Activated T-helper 1 cell treated with anti-CD3 and anti-CD28 coated beads, Interleukin-12 subunit alpha, Interleukin-12 subunit beta, Interleukin-2, Interleukin-4 antibody, amounts not matched to agents 30 ng/mL and 10 ng/mL and 1 ng/mL, durations not matched to agents 14 hours and 24 hours and 36 hours (primary cell): ENCODE measurements at regions not wholly inside any gene's neighbourhood (a gene's known extent, or its start where the extent isn't known, plus 50 kb on each side); places are given as distances from the start of the nearest gene placed in this dataset.

Source experiments
- DNase-seq: peaks from one replicate; pipeline ENCODE4 v3.0.0; 2021; ENCODE audit warnings: low spot score
- H3K27ac Mint-ChIP-seq: one replicate; pipeline ENCODE4 v1.8.0; 2021; ENCODE audit warnings: mild to moderate bottlenecking, mixed read lengths
- H3K27me3 Mint-ChIP-seq: one replicate; pipeline ENCODE4 v1.8.0; 2022; ENCODE audit warnings: mild to moderate bottlenecking, moderate library complexity, mixed read lengths; ENCODE audit not compliant: insufficient read depth
- H3K36me3 Mint-ChIP-seq: one replicate; pipeline ENCODE4 v1.8.0; 2021; ENCODE audit warnings: low read depth, mixed read lengths
- H3K4me1 Mint-ChIP-seq: one replicate; pipeline ENCODE4 v1.8.0; 2021; ENCODE audit warnings: low read depth, mixed read lengths
- H3K4me3 Mint-ChIP-seq: one replicate; pipeline ENCODE4 v1.8.0; 2021; ENCODE audit warnings: mild to moderate bottlenecking, moderate library complexity, mixed read lengths
- H3K9me3 Mint-ChIP-seq: one replicate; pipeline ENCODE4 v1.8.0; 2021; ENCODE audit warnings: mixed read lengths
- intact Hi-C: fragments of 100-400 bp; cut with micrococcal nuclease; formaldehyde crosslinking; loops from one replicate; pipeline ENCODE4 v1.15.1; 2024

DNA sequence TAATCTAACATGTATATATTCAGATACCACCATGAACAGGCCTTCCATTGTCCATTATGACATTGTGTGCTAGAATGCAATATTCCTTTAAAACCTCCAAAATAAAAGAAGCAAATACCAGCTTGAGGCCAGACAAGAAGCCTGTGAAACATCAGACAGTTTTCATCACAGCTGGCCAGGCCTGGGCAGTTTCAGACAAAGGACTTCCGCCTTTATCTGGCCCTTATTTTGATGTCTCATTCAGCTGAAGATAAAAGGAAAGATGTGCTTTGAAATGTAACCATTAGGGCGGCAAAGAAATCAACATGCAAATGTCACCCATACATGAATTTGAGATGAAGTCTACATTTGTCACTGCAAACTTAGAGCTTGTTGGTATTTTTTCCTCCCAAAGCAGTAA, 737.5 kb downstream of the KCNJ2 start:
- Mint-ChIP-seq H3K27me3 (no peaks in the 10 kb centered on the region), H3K4me1 (no peaks in the 10 kb centered on the region), H3K9me3 (peaks cover 8% of the 10 kb centered on the region), H3K27ac (no peak overlapping the region), H3K36me3 (no peaks in the 10 kb centered on the region), H3K4me3 (no peak overlapping the region)
- no peak for DNase-seq
- intact Hi-C loops, result no loop called here

DNA sequence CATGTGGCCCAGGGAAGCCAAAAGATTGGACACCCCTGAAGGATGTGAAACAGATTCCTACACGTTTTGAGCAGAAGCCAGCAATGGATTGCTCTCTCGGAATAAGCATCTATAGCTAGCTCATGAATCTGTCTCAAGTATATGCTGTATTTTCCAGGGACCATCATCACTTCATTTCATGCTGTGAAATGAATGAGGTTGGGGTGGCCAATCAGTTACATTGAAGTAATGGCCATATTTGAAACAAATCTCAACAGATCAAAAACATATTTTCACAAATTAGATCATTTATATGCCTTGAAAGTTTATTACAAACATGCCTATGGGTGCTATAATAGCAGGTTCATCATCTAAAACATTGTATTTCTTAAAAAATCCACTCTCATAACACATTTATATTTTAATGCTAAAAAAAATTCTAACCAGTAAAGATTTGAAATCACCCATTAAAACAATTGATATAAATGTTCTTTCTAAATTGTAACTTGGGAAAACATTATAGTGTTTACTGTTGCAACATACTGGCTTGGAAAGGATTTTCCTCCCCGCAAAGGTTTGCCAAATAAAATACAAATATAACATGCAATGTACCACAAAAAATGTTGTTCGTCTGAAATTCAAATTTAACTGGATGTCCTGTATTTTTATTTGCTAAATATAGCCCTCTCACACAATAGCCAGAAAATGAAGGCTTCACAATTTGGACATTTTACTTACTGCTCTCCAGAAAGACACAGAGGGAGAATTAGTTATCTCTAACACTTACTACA, 743.6 kb downstream of the KCNJ2 start:
- intact Hi-C loops, result no loop called here
- DNase-seq, result no peak

DNA sequence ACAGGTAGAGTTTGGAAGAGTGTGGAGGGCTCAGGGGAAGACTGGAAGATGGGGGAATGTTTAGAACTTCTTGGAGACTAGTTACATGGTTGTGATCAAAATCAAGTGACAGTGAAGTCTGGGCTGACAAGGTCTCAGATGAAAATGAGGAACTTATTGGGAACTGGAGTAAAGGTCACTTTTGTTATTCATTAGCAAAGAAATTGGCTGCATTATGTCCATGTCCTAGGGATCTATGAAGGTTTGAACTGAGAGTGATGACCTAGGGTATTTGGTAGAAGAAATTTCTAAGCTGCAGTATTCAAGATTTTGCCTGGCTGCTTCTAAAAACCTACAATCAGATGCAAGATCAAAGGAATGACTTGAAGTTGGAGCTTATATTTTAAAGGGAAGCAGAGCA, 747.1 kb downstream of the KCNJ2 start:
- H3K4me3 Mint-ChIP-seq, result no peak overlapping the region
- H3K27me3 Mint-ChIP-seq, result no peaks in the 10 kb centered on the region
- intact Hi-C loops, result no loop called here
- peaks cover 22% of the 10 kb centered on the region for H3K9me3 Mint-ChIP-seq
- H3K27ac Mint-ChIP-seq, result no peak overlapping the region
- DNase-seq, result no peak
- no peaks in the 10 kb centered on the region for H3K36me3 Mint-ChIP-seq
- no peaks in the 10 kb centered on the region for H3K4me1 Mint-ChIP-seq

More for the DNA sequence above, 743.6 kb downstream of the KCNJ2 start:
- Mint-ChIP-seq H3K4me3 (no peak overlapping the region), H3K27ac (no peak overlapping the region), H3K36me3 (no peaks in the 10 kb centered on the region), H3K27me3 (no peaks in the 10 kb centered on the region), H3K9me3 (peaks cover 14% of the 10 kb centered on the region), H3K4me1 (no peaks in the 10 kb centered on the region)

DNA sequence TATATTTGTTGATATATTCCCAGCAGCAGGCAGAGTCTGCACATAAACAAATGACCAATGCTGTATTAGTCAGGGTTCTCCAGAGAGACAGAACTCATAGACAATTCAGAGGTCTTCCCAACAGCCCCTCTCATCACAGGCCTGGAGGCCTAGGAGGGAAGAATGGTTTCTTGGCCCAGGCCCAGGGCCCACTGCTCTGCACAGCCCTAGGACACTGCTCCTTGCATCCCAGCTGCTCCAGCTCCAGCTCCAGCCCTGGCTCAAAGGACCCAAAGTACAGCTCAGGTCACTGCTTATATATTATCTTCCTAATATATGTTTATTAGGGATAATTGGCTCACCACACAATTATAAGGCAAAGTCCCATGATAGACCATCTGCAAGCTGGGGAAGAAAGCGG, 749.9 kb downstream of the KCNJ2 start:
- intact Hi-C loops, result no loop called here
- no peaks in the 10 kb centered on the region for H3K27me3 Mint-ChIP-seq
- DNase-seq, result no peak

DNA sequence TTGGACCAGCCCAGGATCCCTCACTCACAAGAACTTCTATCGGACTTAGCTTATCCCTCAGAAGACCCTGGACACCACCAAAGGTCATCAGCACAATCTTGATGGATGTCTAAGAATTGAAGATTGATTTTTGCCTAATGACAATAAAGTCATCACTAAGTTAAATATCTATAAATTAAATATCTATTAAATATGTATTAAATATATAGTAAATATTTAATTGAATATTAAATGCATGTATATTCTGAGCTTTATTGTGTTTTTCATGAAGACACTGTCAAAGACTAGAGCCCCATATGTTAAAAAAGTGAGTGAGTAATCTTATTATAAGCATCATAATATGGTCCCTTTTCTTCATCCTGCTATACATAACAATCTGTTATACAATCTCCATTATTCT, 751.1 kb downstream of the KCNJ2 start:
- DNase-seq, result no peak
- peaks cover 28% of the 10 kb centered on the region for H3K9me3 Mint-ChIP-seq
- no peaks in the 10 kb centered on the region for H3K27me3 Mint-ChIP-seq
- no peaks in the 10 kb centered on the region for H3K4me1 Mint-ChIP-seq
- no peak overlapping the region for H3K4me3 Mint-ChIP-seq
- no peaks in the 10 kb centered on the region for H3K36me3 Mint-ChIP-seq
- no peak overlapping the region for H3K27ac Mint-ChIP-seq
- intact Hi-C loops, result no loop called here

More for the DNA sequence above, 749.9 kb downstream of the KCNJ2 start:
- no peak overlapping the region for H3K4me3 Mint-ChIP-seq
- no peaks in the 10 kb centered on the region for H3K4me1 Mint-ChIP-seq
- H3K9me3 Mint-ChIP-seq, result peaks cover 22% of the 10 kb centered on the region
- H3K27ac Mint-ChIP-seq, result no peak overlapping the region
- no peaks in the 10 kb centered on the region for H3K36me3 Mint-ChIP-seq

DNA sequence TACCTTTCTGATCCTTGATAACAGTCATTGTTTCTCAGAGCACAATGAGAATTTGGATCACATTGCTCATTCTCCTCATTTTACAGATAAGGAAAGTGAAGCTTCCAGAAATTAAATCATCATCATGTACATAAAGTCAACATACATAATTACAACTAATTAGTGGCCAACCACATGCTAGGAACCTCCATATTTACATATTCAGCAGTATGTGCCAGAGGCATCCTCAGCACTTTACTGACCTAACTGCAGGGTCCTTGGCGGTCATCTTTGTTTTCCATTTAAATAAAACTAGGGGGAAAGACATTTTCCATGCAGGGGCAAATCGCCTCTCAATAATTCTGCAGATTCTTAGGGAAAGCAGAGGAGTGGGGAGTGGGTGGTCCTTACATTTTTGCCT, 752.9 kb downstream of the KCNJ2 start:
- DNase-seq, result no peak
- Mint-ChIP-seq H3K4me3 (no peak overlapping the region), H3K36me3 (no peaks in the 10 kb centered on the region), H3K27ac (no peak overlapping the region), H3K9me3 (peaks cover 21% of the 10 kb centered on the region), H3K4me1 (no peaks in the 10 kb centered on the region), H3K27me3 (no peaks in the 10 kb centered on the region)
- intact Hi-C loops, result no loop called here

DNA sequence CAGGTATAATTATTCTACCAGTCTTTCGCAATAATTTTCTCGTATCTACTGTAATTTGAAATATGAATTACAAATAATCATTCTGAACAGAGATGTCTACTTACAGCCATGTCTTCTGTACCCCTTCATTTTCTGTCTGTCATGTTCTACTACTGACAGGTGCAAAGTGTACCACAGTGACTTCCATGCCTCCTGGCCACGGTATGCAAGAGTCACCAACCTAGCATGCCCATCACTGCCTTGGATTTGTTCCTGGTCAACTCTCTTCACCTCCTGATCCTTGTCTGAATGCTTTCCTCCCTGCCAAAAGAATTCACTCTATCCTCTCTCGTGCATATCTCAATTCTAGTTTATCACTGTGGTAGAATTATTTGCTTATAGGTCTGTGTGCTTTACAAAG, 755.4 kb downstream of the KCNJ2 start:
- Mint-ChIP-seq H3K4me1 (no peaks in the 10 kb centered on the region), H3K4me3 (no peak overlapping the region), H3K27ac (no peak overlapping the region), H3K27me3 (no peaks in the 10 kb centered on the region), H3K9me3 (peaks cover 7% of the 10 kb centered on the region), H3K36me3 (no peaks in the 10 kb centered on the region)
- DNase-seq, result no peak
- intact Hi-C loops, result no loop called here

DNA sequence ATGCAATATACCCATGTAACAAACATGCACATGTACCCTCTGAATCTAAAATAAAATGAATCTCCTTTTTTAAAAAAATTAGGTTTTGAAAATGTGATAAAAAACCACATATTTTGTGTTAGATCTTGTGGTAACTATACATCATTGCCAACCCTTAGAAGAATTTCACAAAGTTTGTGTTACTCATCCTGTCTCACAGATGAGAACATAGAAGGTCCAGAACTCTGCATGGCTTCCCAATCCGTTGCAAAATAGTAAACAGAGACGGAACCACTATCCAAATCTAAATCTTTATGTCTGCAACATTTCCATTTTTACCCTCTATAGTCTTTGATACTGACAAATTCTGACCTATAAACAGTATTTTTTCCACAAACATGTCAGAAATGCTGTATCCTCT, 759.9 kb downstream of the KCNJ2 start:
- no peaks in the 10 kb centered on the region for H3K36me3 Mint-ChIP-seq
- intact Hi-C loops, result no loop called here
- H3K9me3 Mint-ChIP-seq, result peaks cover 11% of the 10 kb centered on the region
- H3K27ac Mint-ChIP-seq, result no peak overlapping the region
- no peak overlapping the region for H3K4me3 Mint-ChIP-seq
- DNase-seq, result no peak
- H3K27me3 Mint-ChIP-seq, result no peaks in the 10 kb centered on the region
- no peaks in the 10 kb centered on the region for H3K4me1 Mint-ChIP-seq

DNA sequence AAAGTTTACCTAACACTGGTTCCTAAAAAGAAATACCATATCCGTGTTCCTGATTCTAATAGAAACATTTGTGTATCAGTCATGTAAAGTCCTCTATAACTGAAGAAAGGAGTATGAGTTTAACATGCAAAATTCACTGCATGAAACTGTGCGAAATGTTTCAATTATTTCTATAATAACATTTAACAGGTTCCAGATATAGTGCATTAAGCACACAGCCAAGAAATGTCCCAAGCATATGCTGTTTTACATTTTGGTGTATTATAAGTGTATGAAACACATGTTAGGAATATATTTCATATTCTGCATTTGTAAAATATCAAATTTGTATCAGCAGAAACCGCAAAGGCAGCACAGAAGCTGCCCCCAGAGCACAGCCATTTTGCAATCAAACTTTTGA, 764.9 kb downstream of the KCNJ2 start:
- intact Hi-C loops, result loop anchor here (10.0 kb wide), 1 partner anchor 59 kb away; no protein-coding TSS in a partner anchor
- DNase-seq, result no peak
- Mint-ChIP-seq H3K9me3 (peaks cover 4% of the 10 kb centered on the region), H3K4me1 (no peaks in the 10 kb centered on the region), H3K36me3 (no peaks in the 10 kb centered on the region), H3K27ac (no peak overlapping the region), H3K4me3 (no peak overlapping the region), H3K27me3 (no peaks in the 10 kb centered on the region)

DNA sequence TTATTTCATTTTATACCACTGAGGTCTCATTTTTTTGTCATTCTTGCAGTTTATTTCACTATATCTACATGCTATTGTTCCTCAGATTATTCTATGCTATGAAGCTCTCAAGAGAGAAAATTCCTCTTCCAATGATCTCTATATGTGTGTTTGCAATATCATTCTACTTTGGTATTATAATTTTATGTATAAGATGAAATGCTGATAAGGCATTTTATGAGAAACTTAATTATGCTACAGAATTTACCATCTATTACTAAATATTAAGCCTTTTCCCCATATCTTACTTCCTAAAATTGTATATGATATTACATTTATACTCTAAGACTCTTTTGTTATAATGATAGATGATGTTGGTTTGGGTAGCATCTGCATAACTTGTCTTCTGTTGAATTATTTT, 765.5 kb downstream of the KCNJ2 start:
- intact Hi-C loops, result loop anchor here (10.0 kb wide), 1 partner anchor 60 kb away; no protein-coding TSS in a partner anchor
- H3K4me3 Mint-ChIP-seq, result no peak overlapping the region
- DNase-seq, result no peak
- no peaks in the 10 kb centered on the region for H3K4me1 Mint-ChIP-seq
- H3K36me3 Mint-ChIP-seq, result no peaks in the 10 kb centered on the region
- no peak overlapping the region for H3K27ac Mint-ChIP-seq
- H3K27me3 Mint-ChIP-seq, result no peaks in the 10 kb centered on the region
- H3K9me3 Mint-ChIP-seq, result peaks cover 4% of the 10 kb centered on the region

DNA sequence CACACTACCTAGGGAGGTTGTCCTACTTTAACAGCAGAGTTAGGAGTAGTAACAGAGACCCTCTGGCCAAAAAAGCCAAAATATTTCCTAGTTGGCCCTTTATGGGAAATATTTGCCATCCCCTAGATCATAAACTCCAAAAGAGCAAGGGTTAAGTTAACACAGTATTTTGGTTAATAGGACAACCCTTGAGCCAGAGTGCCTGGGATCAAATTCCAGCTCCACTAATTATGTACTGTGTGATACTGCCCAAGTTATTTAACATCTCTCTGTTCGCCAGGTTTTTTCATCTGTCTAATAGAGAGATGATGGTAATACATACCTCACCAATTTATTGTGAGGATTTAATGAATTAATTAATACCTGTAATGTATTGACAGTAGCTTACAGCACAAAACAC, 767.4 kb downstream of the KCNJ2 start:
- DNase-seq, result no peak
- Mint-ChIP-seq H3K36me3 (no peaks in the 10 kb centered on the region), H3K27ac (no peak overlapping the region), H3K4me3 (no peak overlapping the region), H3K27me3 (no peaks in the 10 kb centered on the region), H3K4me1 (no peaks in the 10 kb centered on the region), H3K9me3 (no peaks in the 10 kb centered on the region)
- intact Hi-C loops, result loop anchor here (10.0 kb wide), 1 partner anchor 62 kb away; no protein-coding TSS in a partner anchor

DNA sequence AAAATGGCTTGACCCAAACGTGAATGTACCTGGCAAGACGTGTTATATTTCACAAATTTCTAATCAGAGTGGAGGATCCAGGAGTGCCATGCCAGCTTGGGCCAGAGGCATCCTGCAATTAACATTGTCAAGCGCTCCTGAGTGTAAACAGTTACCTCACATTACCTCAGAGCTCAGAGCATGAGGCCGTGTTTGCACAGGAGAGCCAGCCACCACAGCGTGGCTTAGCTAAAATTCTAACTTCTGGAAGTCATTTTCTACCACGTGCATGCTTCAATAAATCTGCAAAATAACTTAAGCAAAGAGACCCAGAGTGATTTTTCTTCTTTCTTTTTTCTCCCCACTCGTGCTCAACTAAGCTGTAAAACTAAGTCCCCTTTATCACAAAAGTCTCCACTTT, 769.0 kb downstream of the KCNJ2 start:
- DNase-seq, result no peak
- Mint-ChIP-seq H3K27ac (no peak overlapping the region), H3K36me3 (no peaks in the 10 kb centered on the region), H3K9me3 (no peaks in the 10 kb centered on the region), H3K4me3 (no peak overlapping the region), H3K4me1 (no peaks in the 10 kb centered on the region), H3K27me3 (no peaks in the 10 kb centered on the region)
- intact Hi-C loops, result loop anchor here (10.0 kb wide), 1 partner anchor 64 kb away; no protein-coding TSS in a partner anchor

DNA sequence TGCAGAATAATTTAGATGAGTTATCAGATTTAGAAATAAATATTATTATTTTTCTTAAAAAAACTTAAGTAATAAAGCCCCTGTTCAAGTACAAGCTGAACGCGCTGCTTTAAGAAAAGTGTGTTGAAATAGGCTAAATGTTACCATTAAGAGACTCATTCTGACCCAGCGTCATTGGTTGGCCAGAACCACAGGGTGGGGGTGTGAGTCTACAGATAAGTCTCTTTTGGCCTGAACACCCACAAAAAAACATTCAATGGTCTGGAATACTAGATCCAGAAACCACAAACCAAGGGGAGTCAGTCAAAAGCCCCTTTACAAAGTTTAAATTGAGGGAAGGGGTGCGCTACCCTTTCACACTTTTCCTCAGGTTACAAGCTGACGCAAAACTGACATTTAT, 776.1 kb downstream of the KCNJ2 start:
- no peaks in the 10 kb centered on the region for H3K27me3 Mint-ChIP-seq

DNA sequence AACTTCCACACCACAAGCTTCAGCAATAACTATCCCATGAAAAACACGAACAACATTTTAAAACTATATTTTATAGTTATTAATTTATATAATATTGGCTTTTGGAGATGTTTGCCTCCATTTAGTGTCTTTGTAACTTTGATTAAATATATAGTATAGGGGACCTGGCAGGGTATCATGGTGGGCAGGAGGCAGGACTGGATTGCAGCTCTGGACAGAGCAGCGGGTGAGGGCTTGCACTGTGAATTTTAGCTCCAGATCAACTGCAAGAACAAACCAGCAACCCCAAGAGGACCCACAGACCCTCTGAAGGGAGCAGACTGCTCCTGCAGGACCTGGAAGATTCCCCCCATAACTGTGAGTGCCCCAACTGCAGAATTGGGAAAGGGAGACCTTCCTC, 777.9 kb downstream of the KCNJ2 start:
- intact Hi-C loops, result no loop called here
- peaks cover 35% of the 10 kb centered on the region for H3K9me3 Mint-ChIP-seq
- no peaks in the 10 kb centered on the region for H3K36me3 Mint-ChIP-seq
- no peaks in the 10 kb centered on the region for H3K27me3 Mint-ChIP-seq
- H3K27ac Mint-ChIP-seq, result no peak overlapping the region
- no peaks in the 10 kb centered on the region for H3K4me1 Mint-ChIP-seq
- no peak for DNase-seq
- H3K4me3 Mint-ChIP-seq, result no peak overlapping the region

More for the DNA sequence above, 776.1 kb downstream of the KCNJ2 start:
- intact Hi-C loops, result no loop called here
- no peak for DNase-seq
- Mint-ChIP-seq H3K36me3 (no peaks in the 10 kb centered on the region), H3K27ac (no peak overlapping the region), H3K4me1 (no peaks in the 10 kb centered on the region), H3K9me3 (peaks cover 30% of the 10 kb centered on the region), H3K4me3 (no peak overlapping the region)
